ENCODE measurements at regions not wholly inside any gene's neighbourhood (a gene's known extent, or its start where the extent isn't known, plus 50 kb on each side); places are given as distances from the start of the nearest gene placed in this dataset.

- TF ChIP-seq POLR2AphosphoS5 (IDR thresholded peaks at IDR 0.05): no peak
- TF ChIP-seq POLR2A (IDR thresholded peaks at IDR 0.05): no peak
Measured at GRCh38 chr2:222778400-222778799, 82.4 kb upstream of the ACSL3 start.

Data from sigmoid colon (tissue), 4 donors.